ENCODE measurements at regions not wholly inside any gene's neighbourhood (a gene's known extent, or its start where the extent isn't known, plus 50 kb on each side); places are given as distances from the start of the nearest gene placed in this dataset.

- BruUV-seq (replicated peaks) = no TSS peak
- in situ Hi-C loops (cut with MboI) = no loop called here
- no peak overlapping the region for H3K9ac ChIP-seq (ENCODE audit: control insufficient read depth, insufficient read depth, low read length)
- no peak overlapping the region for H3K4me2 ChIP-seq (ENCODE audit: control insufficient read depth, insufficient read depth)
- RAD21 ChIA-PET (ENCODE audit: unreplicated experiment) = no interaction called here
- CTCF ChIA-PET = no interaction called here
- SMC1A ChIA-PET (ENCODE audit: uncharacterized antibody, unreplicated experiment) = no interaction called here
- 0% methylated on average over 1 of the region's 2 CpGs for WGBS (ENCODE audit: insufficient coverage, insufficient replicate concordance, low lambda C conversion rate, missing lambda C conversion rate)
- no peaks in the 10 kb centered on the region for H3K4me1 ChIP-seq (ENCODE audit: control insufficient read depth, insufficient read depth, low read length)
- H3K36me3 ChIP-seq (ENCODE audit: control insufficient read depth in 2 of 2, insufficient read depth in 2 of 2, low read length in 1 of 2) = no peaks in the 10 kb centered on the region
- TF ChIP-seq RAD21 (IDR thresholded peaks at IDR 0.05; ENCODE audit: insufficient read depth, low read depth, low read length) (no peak), ZBTB11 (CRISPR knock-in tag; IDR thresholded peaks at IDR 0.05) (no peak), SP1 (IDR thresholded peaks at IDR 0.05; ENCODE audit: low read depth, low read length) (no peak)
- H4K20me1 ChIP-seq (ENCODE audit: control insufficient read depth, insufficient read depth) = no peaks in the 10 kb centered on the region
- FAIRE-seq (no peak), ATAC-seq (no peak), DNase-seq (ENCODE audit: low read depth, low spot score) (no peak)
- POLR2A ChIA-PET = no interaction called here
- H3K79me2 ChIP-seq (ENCODE audit: control insufficient read depth, insufficient read depth, low read length) = no peaks in the 10 kb centered on the region
- no peak overlapping the region for H3K27ac ChIP-seq (ENCODE audit: control insufficient read depth, insufficient read depth)
- H2AFZ ChIP-seq (ENCODE audit: control insufficient read depth, low read depth, low read length) = no peak overlapping the region
- intact Hi-C loops (cut with micrococcal nuclease; ENCODE audit: unreplicated experiment) = no loop called here
- H3K9me3 ChIP-seq (replicated peaks; ENCODE audit: control insufficient read depth, insufficient read depth, low read length) = no peaks in the 10 kb centered on the region
- H3K27me3 ChIP-seq (replicated peaks in 1 of 2; ENCODE audit: control insufficient read depth in 2 of 2, insufficient read depth in 2 of 2, low read length in 1 of 2) = no peaks in the 10 kb centered on the region
- no peak overlapping the region for H3K4me3 ChIP-seq
Measured at GRCh38 chr12:105676694-105677093, 346.2 kb downstream of the C12orf75 start.

DNA sequence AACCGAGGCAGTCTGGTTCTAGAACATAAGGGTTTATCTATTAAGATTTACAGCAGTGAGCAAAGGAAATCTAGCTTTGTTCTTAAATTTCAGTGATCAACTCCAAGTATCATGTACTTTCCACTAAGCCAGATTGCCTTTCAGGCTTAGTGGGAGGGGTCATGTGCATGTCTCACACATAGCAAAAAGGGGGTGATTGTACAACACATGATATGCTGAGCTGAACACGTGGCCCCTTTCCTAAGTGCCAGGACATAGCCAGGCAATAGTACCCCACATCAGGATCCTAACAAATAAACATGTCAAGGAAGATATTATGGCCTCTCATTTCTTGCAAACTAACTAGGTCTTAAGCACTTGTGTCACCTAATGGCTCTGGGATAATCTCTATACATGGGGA is 347.2 kb downstream of the C12orf75 start:
- H3K4me3 ChIP-seq = no peak overlapping the region
- SMC1A ChIA-PET (ENCODE audit: uncharacterized antibody, unreplicated experiment) = no interaction called here
- RAD21 ChIA-PET (ENCODE audit: unreplicated experiment) = no interaction called here
- H4K20me1 ChIP-seq (ENCODE audit: control insufficient read depth, insufficient read depth) = no peaks in the 10 kb centered on the region
- H3K4me2 ChIP-seq (ENCODE audit: control insufficient read depth, insufficient read depth) = no peak overlapping the region
- in situ Hi-C loops (cut with MboI) = no loop called here
- H3K36me3 ChIP-seq (ENCODE audit: control insufficient read depth in 2 of 2, insufficient read depth in 2 of 2, low read length in 1 of 2) = no peaks in the 10 kb centered on the region
- H2AFZ ChIP-seq (ENCODE audit: control insufficient read depth, low read depth, low read length) = no peak overlapping the region
- WGBS (ENCODE audit: insufficient coverage, insufficient replicate concordance, low lambda C conversion rate, missing lambda C conversion rate) = 14% methylated on average over 2 of the region's 2 CpGs
- H3K27ac ChIP-seq (ENCODE audit: control insufficient read depth, insufficient read depth) = no peak overlapping the region
- CTCF ChIA-PET = no interaction called here
- no peak for FAIRE-seq
- H3K9me3 ChIP-seq (replicated peaks; ENCODE audit: control insufficient read depth, insufficient read depth, low read length) = no peaks in the 10 kb centered on the region
- BruUV-seq (replicated peaks) = no TSS peak
- POLR2A ChIA-PET = no interaction called here
- H3K79me2 ChIP-seq (ENCODE audit: control insufficient read depth, insufficient read depth, low read length) = no peaks in the 10 kb centered on the region
- ATAC-seq = no peak
- DNase-seq (ENCODE audit: low read depth, low spot score) = no peak
- H3K27me3 ChIP-seq (replicated peaks in 1 of 2; ENCODE audit: control insufficient read depth in 2 of 2, insufficient read depth in 2 of 2, low read length in 1 of 2) = no peaks in the 10 kb centered on the region
- no peak overlapping the region for H3K9ac ChIP-seq (ENCODE audit: control insufficient read depth, insufficient read depth, low read length)
- no peaks in the 10 kb centered on the region for H3K4me1 ChIP-seq (ENCODE audit: control insufficient read depth, insufficient read depth, low read length)
- intact Hi-C loops (cut with micrococcal nuclease; ENCODE audit: unreplicated experiment) = no loop called here
- TF ChIP-seq KAT2A (conservative IDR thresholded peaks at IDR 0.05; ENCODE audit: control insufficient read depth, low read depth, low read length) (no peak), GABPA (IDR thresholded peaks at IDR 0.05; ENCODE audit: low read depth) (no peak), NFYB (IDR thresholded peaks at IDR 0.05; ENCODE audit: insufficient read depth, low read depth, low read length) (no peak), BCL3 (IDR thresholded peaks at IDR 0.05; ENCODE audit: borderline replicate concordance, insufficient read depth, low read depth, low read length, poor library complexity, severe bottlenecking) (no peak), PKNOX1 (IDR thresholded peaks at IDR 0.05) (no peak), ZSCAN29 (IDR thresholded peaks at IDR 0.05) (no peak)
